GM12878 (cell line): ENCODE measurements at regions not wholly inside any gene's neighbourhood (a gene's known extent, or its start where the extent isn't known, plus 50 kb on each side); places are given as distances from the start of the nearest gene placed in this dataset.

ENCODE experiments used
- CREB1 ChIP-seq: IDR thresholded peaks from 2 replicates; pipeline ENCODE4 v1.6.1; 2012; ENCODE audit warnings: low read depth, mild to moderate bottlenecking, inconsistent platforms
- E2F4 ChIP-seq: IDR thresholded peaks from 2 replicates; pipeline ENCODE4 v1.6.1; 2012; ENCODE audit warnings: low read depth, low read length, improper control_type of control experiment
- EP300 ChIP-seq, 2 experiments: fragments of 150-350 bp in 1 of 2; IDR thresholded peaks; 2 replicates each; pipeline ENCODE4 v1.6.1; 2011 to 2012; ENCODE audit warnings: low read depth in 2 of 2, low read length in 2 of 2, borderline replicate concordance in 1 of 2, improper control_type of control experiment in 1 of 2, inconsistent platforms in 1 of 2; ENCODE audit not compliant: control insufficient read depth in 1 of 2
- FOS ChIP-seq: IDR thresholded peaks from 3 replicates; pipeline ENCODE4 v1.6.1; 2011; ENCODE audit warnings: borderline replicate concordance; ENCODE audit not compliant: insufficient read length; ENCODE audit errors: extremely low read depth
- JUND ChIP-seq: IDR thresholded peaks from 2 replicates; pipeline ENCODE4 v1.6.1; 2012; ENCODE audit warnings: low read depth, mild to moderate bottlenecking, low read length, improper control_type of control experiment, moderate library complexity
- NR2C2 ChIP-seq: IDR thresholded peaks from 2 replicates; pipeline ENCODE4 v1.6.1; 2011; ENCODE audit warnings: borderline replicate concordance, low read depth; ENCODE audit not compliant: control insufficient read depth, insufficient read length
- POLR2A ChIP-seq: IDR thresholded peaks from 2 replicates; pipeline ENCODE4 v1.6.1; 2011; ENCODE audit warnings: low read depth, mild to moderate bottlenecking, low read length
- RB1 ChIP-seq: fragments of 450-650 bp; formaldehyde crosslinking; IDR thresholded peaks from 2 replicates; pipeline ENCODE4 v1.6.1; 2017; ENCODE audit warnings: mild to moderate bottlenecking, borderline replicate concordance
- SMC3 ChIP-seq: IDR thresholded peaks from 2 replicates; pipeline ENCODE4 v1.6.1; 2011; ENCODE audit warnings: low read length, improper control_type of control experiment, borderline replicate concordance
- SUZ12 ChIP-seq: fragments of 200-600 bp; sonication (generic); IDR thresholded peaks from one replicate; pipeline ENCODE4 v1.6.1; 2018; ENCODE audit warnings: antibody characterized with exemption, mild to moderate bottlenecking; ENCODE audit not compliant: unreplicated experiment
- TF ChIP-seq, protein P1 (sequence below), 3 experiments: IDR thresholded peaks in 2 of 3; conservative IDR thresholded peaks in 1 of 3; 2 replicates each; pipeline ENCODE4 v1.5.1; 2011; ENCODE audit warnings: low read depth in 3 of 3, low read length in 3 of 3, mild to moderate bottlenecking in 3 of 3, control low read depth in 2 of 3, moderate library complexity in 2 of 3, inconsistent platforms in 1 of 3, mixed read lengths in 1 of 3; ENCODE audit not compliant: control insufficient read depth in 2 of 3, insufficient read depth in 1 of 3; ENCODE audit errors: extremely low read depth in 1 of 3

GRCh38 chr10:130986846-130987245 is 324.7 kb downstream of the TCERG1L start:
- TF ChIP-seq NR2C2 (no peak), EP300 (IDR thresholded peaks at IDR 0.05; ENCODE audit: borderline replicate concordance in 1 of 2, control insufficient read depth in 1 of 2, low read depth in 2 of 2, low read length in 2 of 2) (no peak), JUND (no peak), RB1 (no peak), SUZ12 (no peak), POLR2A (no peak), FOS (no peak), CREB1 (no peak), E2F4 (no peak), SMC3 (no peak)
- TF ChIP-seq, protein P1, sequence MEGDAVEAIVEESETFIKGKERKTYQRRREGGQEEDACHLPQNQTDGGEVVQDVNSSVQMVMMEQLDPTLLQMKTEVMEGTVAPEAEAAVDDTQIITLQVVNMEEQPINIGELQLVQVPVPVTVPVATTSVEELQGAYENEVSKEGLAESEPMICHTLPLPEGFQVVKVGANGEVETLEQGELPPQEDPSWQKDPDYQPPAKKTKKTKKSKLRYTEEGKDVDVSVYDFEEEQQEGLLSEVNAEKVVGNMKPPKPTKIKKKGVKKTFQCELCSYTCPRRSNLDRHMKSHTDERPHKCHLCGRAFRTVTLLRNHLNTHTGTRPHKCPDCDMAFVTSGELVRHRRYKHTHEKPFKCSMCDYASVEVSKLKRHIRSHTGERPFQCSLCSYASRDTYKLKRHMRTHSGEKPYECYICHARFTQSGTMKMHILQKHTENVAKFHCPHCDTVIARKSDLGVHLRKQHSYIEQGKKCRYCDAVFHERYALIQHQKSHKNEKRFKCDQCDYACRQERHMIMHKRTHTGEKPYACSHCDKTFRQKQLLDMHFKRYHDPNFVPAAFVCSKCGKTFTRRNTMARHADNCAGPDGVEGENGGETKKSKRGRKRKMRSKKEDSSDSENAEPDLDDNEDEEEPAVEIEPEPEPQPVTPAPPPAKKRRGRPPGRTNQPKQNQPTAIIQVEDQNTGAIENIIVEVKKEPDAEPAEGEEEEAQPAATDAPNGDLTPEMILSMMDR (IDR thresholded peaks at IDR 0.05 in 2 of 3, conservative IDR thresholded peaks at IDR 0.05 in 1 of 3; ENCODE audit: control insufficient read depth in 2 of 3, extremely low read depth in 1 of 3, insufficient read depth in 1 of 3, low read depth in 3 of 3, low read length in 3 of 3), result no peak
